ENCODE measurements at regions not wholly inside any gene's neighbourhood (a gene's known extent, or its start where the extent isn't known, plus 50 kb on each side); places are given as distances from the start of the nearest gene placed in this dataset.
A peak's percentile ranks its signal among the peaks of the same experiment; 100 is the strongest.
"Not testable (repeated sequence)": the region's sequence is repeated elsewhere in the genome, so short reads cannot be mapped to it uniquely, and the experiment has no call there.

DNA sequence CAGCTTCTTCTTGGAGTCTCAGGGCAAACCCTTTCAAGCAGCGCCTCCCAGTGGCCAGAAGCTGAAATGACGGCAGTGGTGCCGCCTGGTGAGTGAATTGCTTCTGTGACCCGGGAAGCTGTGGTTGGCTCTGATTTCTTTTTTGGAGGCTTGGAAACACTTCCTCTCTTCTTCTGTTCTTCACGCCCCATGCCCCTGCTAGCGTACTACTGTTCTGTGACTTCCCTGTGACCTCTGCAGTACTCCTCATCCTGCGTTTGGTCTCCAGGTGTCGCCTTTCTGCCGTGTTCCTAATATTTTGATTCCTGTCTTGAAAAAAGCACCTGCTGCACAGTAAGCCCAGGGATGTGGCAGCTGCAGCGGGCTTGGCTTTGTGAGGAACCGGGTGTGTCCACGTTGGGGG lies 176.4 kb downstream of the ADRA2C start:
- TF ChIP-seq CTCF (IDR thresholded peaks at IDR 0.05): peak; percentile 19 to 69 (median 44)
- TF ChIP-seq POLR2AphosphoS5, POLR2A (IDR thresholded peaks at IDR 0.05): not testable (repeated sequence)

Measured in prostate gland (tissue), 2 donors.